ENCODE measurements at regions not wholly inside any gene's neighbourhood (a gene's known extent, or its start where the extent isn't known, plus 50 kb on each side); places are given as distances from the start of the nearest gene placed in this dataset.

DNA sequence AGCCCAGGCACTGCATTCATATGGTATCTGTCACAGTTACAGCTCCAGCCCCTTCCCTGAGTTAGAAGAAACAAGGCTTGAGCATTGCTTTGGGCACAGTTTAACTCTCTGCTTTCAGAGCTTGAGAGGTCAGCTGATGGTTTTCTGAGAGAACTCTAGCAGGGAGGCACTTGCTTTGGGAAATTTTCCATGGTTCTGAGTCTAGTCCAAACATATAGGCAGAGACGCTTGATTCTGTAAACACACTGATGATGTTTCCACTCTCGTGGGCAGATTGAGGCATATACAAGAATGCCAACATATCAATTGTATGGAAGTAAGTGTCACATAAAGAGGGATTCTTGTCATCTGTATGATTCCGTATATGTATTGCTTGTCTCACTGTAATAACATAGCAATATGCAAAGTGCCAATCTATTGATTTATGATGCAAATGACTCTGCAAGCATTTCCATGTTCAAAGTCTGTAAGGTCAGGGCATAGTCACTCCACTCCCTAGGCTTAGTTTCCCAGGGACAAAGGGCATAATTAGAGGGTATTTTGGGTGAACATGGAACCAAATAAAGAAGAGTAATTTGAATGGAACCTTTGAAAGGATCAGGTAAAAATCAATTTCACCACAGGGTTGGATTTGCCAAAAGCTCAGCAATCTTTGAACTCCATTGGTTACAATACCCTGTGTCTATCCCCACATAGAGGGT lies 239.0 kb downstream of the INHBA start:
- Mint-ChIP-seq H3K27ac (no peak overlapping the region), H3K4me1 (no peaks in the 10 kb centered on the region), H3K9me3 (no peaks in the 10 kb centered on the region), H3K4me3 (no peak overlapping the region), H3K27me3 (ENCODE audit: insufficient read depth) (no peaks in the 10 kb centered on the region), H3K36me3 (ENCODE audit: low read depth) (no peaks in the 10 kb centered on the region)
- Histone ChIP-seq H3K36me3 (ENCODE audit: control insufficient read depth, insufficient read depth, low read length) (no peaks in the 10 kb centered on the region), H3K27me3 (ENCODE audit: control insufficient read depth, insufficient read depth, low read length, poor library complexity, severe bottlenecking) (no peaks in the 10 kb centered on the region), H3K4me1 (ENCODE audit: control insufficient read depth, insufficient read depth, low read length) (no peaks in the 10 kb centered on the region), H3K9ac (ENCODE audit: extremely low read depth, low read length, poor library complexity, severe bottlenecking) (no peak overlapping the region), H3K9me3 (ENCODE audit: control insufficient read depth, low read length) (no peaks in the 10 kb centered on the region), H3K27ac (ENCODE audit: low read depth, low read length) (no peak overlapping the region), H3K4me3 (ENCODE audit: low read length) (no peak overlapping the region)
- WGBS, 2 experiments (ENCODE audit: insufficient coverage in 1 of 2, insufficient read length in 1 of 2): 89 to 96% methylated on average over 3 of the region's 3 CpGs
- no peak for TF ChIP-seq CTCF (conservative IDR thresholded peaks at IDR 0.05)
- DNase-seq: no peak

- 95% methylated on average over 4 to 8 of the region's 8 CpGs for WGBS, 2 experiments (ENCODE audit: insufficient coverage in 1 of 2, insufficient read length in 1 of 2)
- Mint-ChIP-seq H3K4me1 (no peaks in the 10 kb centered on the region), H3K9me3 (no peaks in the 10 kb centered on the region), H3K4me3 (no peak overlapping the region), H3K36me3 (ENCODE audit: low read depth) (no peaks in the 10 kb centered on the region), H3K27me3 (ENCODE audit: insufficient read depth) (no peaks in the 10 kb centered on the region), H3K27ac (no peak overlapping the region)
- DNase-seq: no peak
- H3K4me1 ChIP-seq (ENCODE audit: control insufficient read depth, insufficient read depth, low read length): no peaks in the 10 kb centered on the region
- H3K27ac ChIP-seq (ENCODE audit: low read depth, low read length): no peak overlapping the region
- no peak for TF ChIP-seq CTCF (conservative IDR thresholded peaks at IDR 0.05)
- no peaks in the 10 kb centered on the region for H3K9me3 ChIP-seq (ENCODE audit: control insufficient read depth, low read length)
- no peak overlapping the region for H3K9ac ChIP-seq (ENCODE audit: extremely low read depth, low read length, poor library complexity, severe bottlenecking)
- no peaks in the 10 kb centered on the region for H3K27me3 ChIP-seq (ENCODE audit: control insufficient read depth, insufficient read depth, low read length, poor library complexity, severe bottlenecking)
- H3K36me3 ChIP-seq (ENCODE audit: control insufficient read depth, insufficient read depth, low read length): no peaks in the 10 kb centered on the region
- no peak overlapping the region for H3K4me3 ChIP-seq (ENCODE audit: low read length)
Measured at GRCh38 chr7:41459623-41460261, 243.1 kb downstream of the INHBA start.

DNA sequence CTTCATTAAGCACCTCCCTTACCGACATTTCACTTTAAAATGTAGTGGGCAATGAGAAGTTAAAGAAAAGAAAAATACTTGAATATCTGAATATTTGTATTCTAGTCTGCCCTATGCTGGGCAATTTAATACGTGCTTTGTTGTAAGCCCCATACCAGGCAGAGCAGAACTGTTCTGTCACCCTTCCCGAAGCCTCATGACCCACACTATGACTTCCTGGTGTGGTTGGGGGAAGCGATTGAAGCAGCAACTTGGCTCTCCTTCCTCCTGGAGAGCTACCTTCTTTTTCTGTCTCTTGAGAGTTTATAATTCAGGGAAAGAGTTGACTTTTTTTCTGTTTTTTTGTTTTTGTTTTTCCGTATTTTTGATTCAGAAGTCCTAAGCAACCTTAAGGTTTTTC lies 243.7 kb downstream of the INHBA start:
- Mint-ChIP-seq H3K27ac (no peak overlapping the region), H3K9me3 (no peaks in the 10 kb centered on the region), H3K4me1 (no peaks in the 10 kb centered on the region), H3K36me3 (ENCODE audit: low read depth) (no peaks in the 10 kb centered on the region), H3K4me3 (no peak overlapping the region), H3K27me3 (ENCODE audit: insufficient read depth) (no peaks in the 10 kb centered on the region)
- Histone ChIP-seq H3K4me3 (ENCODE audit: low read length) (no peak overlapping the region), H3K36me3 (ENCODE audit: control insufficient read depth, insufficient read depth, low read length) (no peaks in the 10 kb centered on the region), H3K9ac (ENCODE audit: extremely low read depth, low read length, poor library complexity, severe bottlenecking) (no peak overlapping the region), H3K27ac (ENCODE audit: low read depth, low read length) (no peak overlapping the region), H3K4me1 (ENCODE audit: control insufficient read depth, insufficient read depth, low read length) (no peaks in the 10 kb centered on the region), H3K9me3 (ENCODE audit: control insufficient read depth, low read length) (no peaks in the 10 kb centered on the region), H3K27me3 (ENCODE audit: control insufficient read depth, insufficient read depth, low read length, poor library complexity, severe bottlenecking) (no peaks in the 10 kb centered on the region)
- whole genome bisulfite sequencing, 2 experiments (ENCODE audit: insufficient coverage in 1 of 2, insufficient read length in 1 of 2): 96 to 100% methylated on average over 3 to 5 of the region's 5 CpGs
- no peak for DNase-seq
- TF ChIP-seq CTCF (conservative IDR thresholded peaks at IDR 0.05): no peak
